Amniotic stem cell (primary cell): ENCODE measurements at regions not wholly inside any gene's neighbourhood (a gene's known extent, or its start where the extent isn't known, plus 50 kb on each side); places are given as distances from the start of the nearest gene placed in this dataset.

Source experiments
- DNase-seq: peaks from one replicate; lab custom pipeline; 2025; lab: John Stamatoyannopoulos, UW

DNA sequence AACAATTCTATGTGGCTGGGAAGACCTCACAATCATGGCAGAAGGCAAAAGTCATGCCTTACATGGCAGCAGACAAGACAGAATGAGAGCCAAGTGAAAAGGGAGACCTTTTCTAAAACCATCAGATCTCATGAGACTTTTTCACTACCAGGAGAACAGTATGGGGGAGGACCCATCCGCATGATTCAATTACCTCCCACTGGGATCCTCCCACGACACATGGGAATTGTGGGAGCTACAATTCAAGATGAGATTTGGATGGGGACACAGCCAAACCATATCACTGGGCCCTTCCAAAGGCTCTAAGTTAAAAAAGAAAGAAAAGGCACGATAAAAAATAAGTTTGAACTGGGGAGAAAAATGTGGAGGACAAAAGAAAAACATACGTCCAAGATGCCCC, 406.9 kb upstream of the CDH4 start:
- no peak for DNase-seq

DNA sequence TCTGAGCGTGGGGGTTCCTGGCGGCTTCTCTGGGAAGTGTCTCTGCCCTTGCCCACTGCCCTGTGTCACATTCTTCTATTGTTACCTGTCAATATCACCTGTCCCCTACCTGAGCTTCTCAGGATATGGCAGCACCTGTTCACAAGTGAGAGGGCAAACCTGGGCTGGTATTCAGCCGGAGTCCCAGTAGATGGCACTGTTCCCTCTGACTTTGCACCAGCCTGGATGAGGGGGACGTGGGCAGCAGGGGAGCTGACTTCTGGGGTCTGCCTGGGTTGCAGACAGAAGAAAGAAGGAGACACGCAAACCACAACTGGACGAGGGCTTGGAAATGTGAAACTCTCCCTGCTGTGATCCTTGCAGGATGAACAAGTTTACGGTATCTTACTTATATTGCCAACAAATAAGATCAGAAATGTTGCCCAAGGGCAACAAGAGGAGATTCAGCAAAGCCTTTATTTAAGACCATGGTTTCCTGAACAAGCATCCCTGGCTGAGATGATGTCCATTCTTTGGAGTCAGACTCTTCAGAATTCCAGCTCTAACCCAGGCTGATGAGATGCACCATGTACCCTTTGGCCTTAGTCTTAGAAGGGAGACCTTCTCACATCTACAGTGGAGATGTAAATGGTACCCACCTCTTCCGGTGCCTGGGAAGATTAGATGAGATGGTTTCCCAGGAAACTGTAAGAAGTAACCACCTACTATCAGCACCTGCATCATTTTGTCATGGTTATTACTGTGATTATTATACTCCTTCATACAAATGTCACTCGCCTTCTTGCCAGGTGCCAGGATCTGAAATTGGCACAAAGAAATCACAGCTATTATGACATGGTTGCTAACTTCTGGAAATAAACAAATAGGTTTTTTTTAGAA, 400.0 kb upstream of the CDH4 start:
- no peak for DNase-seq

GRCh38 chr20:60857708-60858107, 394.4 kb upstream of the CDH4 start:
- no peak for DNase-seq

DNA sequence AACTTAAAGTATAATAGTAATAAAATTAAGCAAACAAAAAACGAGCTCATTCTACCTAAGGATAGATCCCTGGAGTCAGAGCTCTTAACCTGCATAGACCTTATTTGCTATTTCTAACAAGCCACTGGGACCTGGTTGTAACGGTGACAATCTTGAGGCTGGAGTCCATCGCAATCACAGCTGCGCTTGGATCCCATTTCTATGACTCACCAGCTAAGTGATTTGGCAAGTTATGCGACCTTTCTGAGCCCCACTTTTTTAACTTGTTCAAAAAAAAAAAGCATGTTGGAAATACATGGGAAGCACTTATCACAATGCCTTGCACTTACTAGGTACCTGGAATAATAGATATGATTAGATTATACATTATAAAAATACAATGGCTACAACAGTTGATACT, 389.5 kb upstream of the CDH4 start:
- DNase-seq = no peak

- no peak for DNase-seq
These were observed 388.5 kb upstream of the CDH4 start for GRCh38 chr20:60863548-60863947.

DNA sequence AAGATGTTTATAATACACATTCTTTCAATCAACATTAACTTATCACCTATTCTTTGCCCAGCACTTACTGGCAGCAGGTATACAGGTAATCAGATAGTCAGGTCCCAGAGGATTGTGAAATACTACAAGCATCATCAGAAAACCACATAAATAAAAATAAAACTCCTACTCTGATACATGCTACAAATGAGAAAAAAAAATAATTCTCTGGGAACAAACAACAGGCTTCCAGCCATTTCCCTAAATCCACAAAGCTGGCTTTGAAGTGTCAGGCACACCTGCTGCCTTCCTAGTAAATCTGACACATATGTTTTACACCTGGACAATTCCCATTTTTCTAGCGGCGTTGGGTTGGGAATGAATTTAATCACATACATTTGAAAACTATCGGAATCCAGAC, 384.5 kb upstream of the CDH4 start:
- DNase-seq = no peak

- DNase-seq = no peak
These were observed 383.7 kb upstream of the CDH4 start for GRCh38 chr20:60868316-60868891.

DNA sequence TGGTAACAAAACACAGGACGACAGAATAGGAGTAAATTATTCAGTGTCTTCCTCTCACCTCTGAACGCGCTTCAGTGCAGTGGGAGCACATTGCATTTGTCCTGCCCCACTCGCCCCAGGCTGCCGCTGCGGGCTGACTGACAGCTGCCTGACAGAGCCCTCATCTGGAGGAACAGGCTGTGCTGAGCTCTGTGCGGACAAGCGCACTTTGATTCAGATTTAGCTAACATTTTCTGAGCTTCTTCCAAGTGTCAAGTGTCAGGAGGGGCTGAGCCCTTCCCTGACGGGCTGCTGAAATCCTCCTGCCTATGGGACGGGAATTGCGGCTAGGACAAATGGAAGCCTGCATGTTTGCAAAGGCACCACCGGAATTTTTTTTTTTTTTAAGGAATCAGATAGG, 383.0 kb upstream of the CDH4 start:
- no peak for DNase-seq

- DNase-seq = no peak
These were observed 382.4 kb upstream of the CDH4 start for GRCh38 chr20:60869625-60870024.

DNA sequence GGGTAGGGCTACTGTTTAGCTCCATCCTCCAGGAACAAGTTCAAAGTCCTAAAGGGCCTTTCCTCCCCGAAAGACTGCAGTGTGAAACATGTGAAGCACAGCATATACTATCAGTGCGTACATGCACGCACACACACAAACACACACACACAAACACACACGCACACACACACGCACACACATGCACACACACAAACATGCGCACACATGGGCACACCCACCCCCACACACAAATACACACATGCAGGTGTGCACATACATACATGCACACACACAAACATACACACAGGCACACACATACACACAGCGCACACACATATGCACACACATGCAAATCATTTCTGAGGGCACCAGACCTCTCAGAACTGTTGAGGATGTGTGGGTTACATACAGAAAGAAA, 382.0 kb upstream of the CDH4 start:
- DNase-seq = no peak

GRCh38 chr20:60872224-60872623, 379.8 kb upstream of the CDH4 start:
- DNase-seq = no peak

- DNase-seq = no peak
These were observed 374.8 kb upstream of the CDH4 start for GRCh38 chr20:60877071-60877857.

- no peak for DNase-seq
These were observed 369.2 kb upstream of the CDH4 start for GRCh38 chr20:60882836-60883235.

GRCh38 chr20:60883496-60883895, 368.6 kb upstream of the CDH4 start:
- no peak for DNase-seq

DNA sequence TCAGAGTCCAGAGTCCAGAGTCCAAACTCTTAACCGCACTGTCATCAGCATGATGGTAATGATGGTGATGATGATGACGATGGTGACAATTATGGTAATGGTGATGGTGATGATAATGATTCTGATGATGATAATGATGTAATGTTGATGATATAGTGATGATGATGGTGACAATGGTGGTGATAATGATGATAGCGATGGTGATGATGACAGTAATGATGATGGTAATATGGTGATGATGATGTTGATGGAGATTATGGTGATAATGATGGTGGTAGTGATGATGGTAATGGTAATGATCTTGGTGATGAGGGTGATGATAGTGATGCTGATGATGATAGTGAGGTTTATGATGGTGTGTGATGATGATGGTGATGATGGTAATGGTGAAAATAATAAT, 367.8 kb upstream of the CDH4 start:
- no peak for DNase-seq

DNA sequence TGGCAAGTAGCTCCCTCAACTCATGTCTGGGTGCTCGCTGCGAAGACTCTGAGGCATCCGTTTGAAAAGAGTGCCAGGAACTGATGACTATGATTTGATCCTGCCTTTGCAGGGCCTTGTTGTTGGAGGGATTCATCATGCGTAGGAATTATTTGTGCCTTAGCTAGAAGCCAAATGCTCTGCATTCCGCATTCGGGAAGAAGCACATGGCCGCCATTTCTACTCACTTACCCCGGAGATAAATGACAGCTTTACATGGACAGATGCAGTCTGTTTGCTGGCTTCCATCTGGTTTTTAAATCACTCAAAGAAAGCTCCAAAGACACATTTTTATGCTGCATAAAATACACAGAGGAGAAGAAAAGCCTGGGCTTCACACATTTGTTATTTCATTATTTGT, 363.3 kb upstream of the CDH4 start:
- no peak for DNase-seq

DNA sequence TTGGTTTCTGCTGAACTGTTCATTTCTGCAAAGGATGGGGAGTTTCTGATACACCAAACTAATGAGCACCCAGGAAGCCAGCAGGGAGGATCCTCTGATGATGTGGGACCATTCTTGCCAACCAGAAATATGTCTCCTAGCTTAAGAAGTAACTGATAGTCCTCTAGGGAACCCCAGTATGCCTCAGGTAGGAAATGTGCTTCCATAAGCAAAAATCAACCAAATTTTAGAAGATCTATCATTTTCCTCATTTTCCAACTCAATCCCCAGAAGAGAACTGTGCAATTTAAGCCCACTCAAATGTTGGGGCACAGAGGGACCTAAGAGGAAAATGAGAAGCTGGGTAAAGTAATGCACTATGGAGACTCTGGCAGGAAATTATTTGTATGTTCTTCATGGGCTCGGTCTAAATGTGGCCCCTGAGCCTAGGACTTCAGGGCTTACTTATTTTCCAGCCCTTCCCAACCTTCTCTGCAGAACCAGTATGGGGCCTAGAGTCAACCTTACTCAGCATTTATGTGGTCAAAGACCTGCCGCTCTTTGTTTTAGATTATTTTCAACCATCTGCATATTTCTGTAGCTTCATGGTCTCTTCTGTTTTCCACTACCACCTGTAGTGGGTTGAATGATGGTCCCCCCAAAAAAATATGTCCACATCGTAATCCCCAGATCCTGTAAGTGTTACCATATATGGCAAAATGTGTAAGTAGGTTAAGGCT, 359.8 kb upstream of the CDH4 start:
- no peak for DNase-seq

GRCh38 chr20:60894091-60894490, 358.0 kb upstream of the CDH4 start:
- DNase-seq = no peak

- no peak for DNase-seq
These were observed 356.5 kb upstream of the CDH4 start for GRCh38 chr20:60895363-60896079.

DNA sequence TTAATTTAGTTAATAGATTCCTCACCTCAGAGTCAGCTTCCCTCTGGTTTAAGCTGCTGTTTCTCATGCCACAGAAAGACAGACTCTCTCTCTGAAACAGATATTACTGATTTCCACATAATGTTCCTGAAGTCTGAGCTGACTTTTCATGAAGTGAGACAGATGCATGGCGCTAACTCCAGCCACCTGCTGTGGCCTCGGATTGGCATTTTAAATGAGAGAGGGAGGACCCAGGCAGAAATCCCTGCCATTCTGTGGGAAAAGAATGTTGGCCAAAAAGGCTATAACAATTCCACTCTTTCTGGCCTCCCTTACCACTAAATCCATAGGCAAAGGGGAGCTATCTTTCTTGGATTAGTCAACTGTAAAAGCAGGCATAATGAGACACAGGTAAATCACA, 354.1 kb upstream of the CDH4 start:
- no peak for DNase-seq

DNA sequence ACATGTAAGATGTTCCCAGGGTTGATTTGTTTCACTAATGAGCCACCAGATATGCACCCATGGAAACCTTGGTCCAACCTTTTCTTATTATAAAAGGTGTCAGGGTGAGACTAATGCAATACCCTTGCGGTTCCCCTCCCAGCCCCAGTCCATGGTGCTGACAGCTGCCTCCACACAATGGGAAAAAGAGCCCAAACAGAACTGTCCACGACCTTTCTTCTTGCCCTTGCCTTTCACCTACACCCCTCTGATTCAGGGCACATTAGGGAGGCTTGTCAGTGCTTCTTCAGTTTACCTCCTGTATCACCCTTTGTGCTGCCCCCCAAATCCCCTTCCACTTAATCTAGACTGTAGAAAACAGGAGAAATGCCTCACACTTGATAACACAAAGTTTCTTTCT, 352.7 kb upstream of the CDH4 start:
- DNase-seq = no peak

GRCh38 chr20:60900618-60901017, 351.4 kb upstream of the CDH4 start:
- DNase-seq = no peak
